HEK293T (cell line): ENCODE measurements at regions not wholly inside any gene's neighbourhood (a gene's known extent, or its start where the extent isn't known, plus 50 kb on each side); places are given as distances from the start of the nearest gene placed in this dataset.

ENCODE experiments used
- ARNT ChIP-seq: fragments of 450-650 bp; IDR thresholded peaks from 2 replicates; pipeline ENCODE4 v1.6.1; 2017; ENCODE audit warnings: mild to moderate bottlenecking
- BHLHE40 ChIP-seq: fragments of 450-650 bp; IDR thresholded peaks from 2 replicates; pipeline ENCODE4 v1.6.1; 2016; ENCODE audit warnings: mild to moderate bottlenecking, moderate library complexity, borderline replicate concordance
- ELF4 ChIP-seq: fragments of 450-650 bp; IDR thresholded peaks from 2 replicates; pipeline ENCODE4 v1.6.1; 2017; ENCODE audit warnings: antibody characterized with exemption
- FOXA1 ChIP-seq: fragments of 450-650 bp; IDR thresholded peaks from 2 replicates; pipeline ENCODE4 v1.6.1; 2016; ENCODE audit warnings: mild to moderate bottlenecking
- FOXK2 ChIP-seq: fragments of 450-650 bp; IDR thresholded peaks from 2 replicates; pipeline ENCODE4 v1.6.1; 2016; ENCODE audit warnings: mild to moderate bottlenecking
- FOXM1 ChIP-seq: fragments of 450-650 bp; IDR thresholded peaks from 2 replicates; pipeline ENCODE4 v1.6.1; 2017; ENCODE audit warnings: mild to moderate bottlenecking, borderline replicate concordance
- L3MBTL2 ChIP-seq: fragments of 450-650 bp; conservative IDR thresholded peaks from 2 replicates; pipeline ENCODE4 v1.6.1; 2016; ENCODE audit warnings: mild to moderate bottlenecking
- LEF1 ChIP-seq: fragments of 450-650 bp; IDR thresholded peaks from 2 replicates; pipeline ENCODE4 v1.6.1; 2017; ENCODE audit warnings: mild to moderate bottlenecking, borderline replicate concordance
- NFRKB ChIP-seq: fragments of 450-650 bp; IDR thresholded peaks from 2 replicates; pipeline ENCODE4 v1.6.1; 2016; ENCODE audit warnings: mild to moderate bottlenecking, moderate library complexity
- SP1 ChIP-seq: fragments of 450-650 bp; IDR thresholded peaks from 2 replicates; pipeline ENCODE4 v1.6.1; 2017
- SUZ12 ChIP-seq: fragments of 450-650 bp; IDR thresholded peaks from 2 replicates; pipeline ENCODE4 v1.6.1; 2016; ENCODE audit warnings: mild to moderate bottlenecking
- TARDBP ChIP-seq: fragments of 450-650 bp; IDR thresholded peaks from 2 replicates; pipeline ENCODE4 v1.6.1; 2016
- ZNF384 ChIP-seq: fragments of 450-650 bp; IDR thresholded peaks from 2 replicates; pipeline ENCODE4 v1.6.1; 2016

GRCh38 chr5:60401526-60401925 is 298.4 kb downstream of the DEPDC1B start:
- TF ChIP-seq FOXM1 = no peak
- TF ChIP-seq FOXK2 = no peak
- no peak for TF ChIP-seq NFRKB
- TF ChIP-seq LEF1 = no peak
- TF ChIP-seq FOXA1 = no peak
- no peak for TF ChIP-seq BHLHE40
- no peak for TF ChIP-seq ZNF384
- TF ChIP-seq SP1 = no peak
- TF ChIP-seq L3MBTL2 = no peak
- no peak for TF ChIP-seq ARNT
- no peak for TF ChIP-seq ELF4
- no peak for TF ChIP-seq SUZ12
- no peak for TF ChIP-seq TARDBP
